Stimulated activated naive CD8-positive, alpha-beta T cell treated with anti-CD3 and anti-CD28 coated beads, Interleukin-15, Interleukin-2, amounts not matched to agents 100 ng/mL and 50 ng/mL, for 24 hours (primary cell): ENCODE measurements at regions not wholly inside any gene's neighbourhood (a gene's known extent, or its start where the extent isn't known, plus 50 kb on each side); places are given as distances from the start of the nearest gene placed in this dataset.
"Not testable (repeated sequence)": the region's sequence is repeated elsewhere in the genome, so short reads cannot be mapped to it uniquely, and the experiment has no call there.

Source experiments
- H3K27ac Mint-ChIP-seq: one replicate; pipeline ENCODE4 v1.8.0; 2021; ENCODE audit warnings: mild to moderate bottlenecking, mixed read lengths
- H3K27me3 Mint-ChIP-seq: one replicate; pipeline ENCODE4 v1.8.0; 2021; ENCODE audit warnings: mixed read lengths
- H3K36me3 Mint-ChIP-seq: one replicate; pipeline ENCODE4 v1.8.0; 2021; ENCODE audit warnings: low read depth, mixed read lengths
- H3K4me1 Mint-ChIP-seq: one replicate; pipeline ENCODE4 v1.8.0; 2021; ENCODE audit warnings: low read depth, mixed read lengths
- H3K4me3 Mint-ChIP-seq: one replicate; pipeline ENCODE4 v1.8.0; 2021; ENCODE audit warnings: mild to moderate bottlenecking, mixed read lengths
- H3K9me3 Mint-ChIP-seq: one replicate; pipeline ENCODE4 v1.8.0; 2021; ENCODE audit warnings: mixed read lengths

DNA sequence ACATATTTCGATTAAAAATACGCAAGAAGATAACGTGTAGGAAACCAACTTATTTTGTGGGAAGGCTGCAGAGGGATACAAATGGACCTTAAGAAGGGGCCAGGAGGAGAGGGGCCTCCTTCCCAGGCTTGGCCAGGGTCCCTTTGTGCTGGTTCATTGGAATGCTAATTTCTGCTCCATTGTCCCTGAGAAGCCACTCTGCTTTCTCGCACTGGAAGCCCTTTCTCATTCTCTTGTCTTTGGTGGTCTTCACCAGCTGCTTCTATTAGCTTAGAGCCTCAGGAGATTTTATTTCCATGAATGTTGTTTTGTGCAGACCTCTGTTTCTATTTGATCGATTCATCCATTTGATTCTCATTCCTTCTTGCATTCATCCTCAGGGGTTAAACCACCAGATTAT, 325.4 kb downstream of the TMEM38B start:
- no peaks in the 10 kb centered on the region for H3K4me1 Mint-ChIP-seq
- H3K9me3 Mint-ChIP-seq, result no peaks in the 10 kb centered on the region
- H3K36me3 Mint-ChIP-seq, result no peaks in the 10 kb centered on the region
- no peak overlapping the region for H3K4me3 Mint-ChIP-seq
- peaks cover 6% of the 10 kb centered on the region for H3K27me3 Mint-ChIP-seq
- no peak overlapping the region for H3K27ac Mint-ChIP-seq

DNA sequence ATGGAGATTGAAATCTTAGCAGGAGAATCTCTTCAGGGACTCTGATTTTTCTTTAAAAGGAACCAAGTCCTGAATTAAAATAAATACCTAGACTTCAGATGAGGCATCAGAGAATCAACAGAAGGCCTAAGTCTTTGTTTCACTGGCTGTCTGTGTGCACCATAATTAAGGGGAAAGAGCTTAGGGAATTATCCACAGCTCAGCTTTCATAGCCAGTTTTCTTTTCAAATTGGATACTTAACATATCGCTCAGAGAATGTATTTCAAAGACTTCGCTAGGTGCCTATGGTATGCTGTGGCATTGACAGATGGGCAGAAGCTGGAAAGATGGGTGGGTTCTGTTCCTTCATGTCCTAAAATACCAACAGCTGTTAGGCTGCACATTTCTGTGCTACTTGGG, 325.8 kb downstream of the TMEM38B start:
- no peaks in the 10 kb centered on the region for H3K4me1 Mint-ChIP-seq
- H3K36me3 Mint-ChIP-seq, result no peaks in the 10 kb centered on the region
- H3K27ac Mint-ChIP-seq, result no peak overlapping the region
- H3K27me3 Mint-ChIP-seq, result peaks cover 6% of the 10 kb centered on the region
- H3K9me3 Mint-ChIP-seq, result no peaks in the 10 kb centered on the region
- no peak overlapping the region for H3K4me3 Mint-ChIP-seq

GRCh38 chr9:106023455-106023854, 329.1 kb downstream of the TMEM38B start:
- no peaks in the 10 kb centered on the region for H3K4me1 Mint-ChIP-seq
- no peak overlapping the region for H3K4me3 Mint-ChIP-seq
- no peaks in the 10 kb centered on the region for H3K36me3 Mint-ChIP-seq
- peaks cover 6% of the 10 kb centered on the region for H3K9me3 Mint-ChIP-seq
- H3K27me3 Mint-ChIP-seq, result peaks cover 6% of the 10 kb centered on the region
- H3K27ac Mint-ChIP-seq, result no peak overlapping the region

GRCh38 chr9:106025453-106025852, 331.1 kb downstream of the TMEM38B start:
- Mint-ChIP-seq H3K27me3 (peaks cover 5% of the 10 kb centered on the region), H3K27ac (no peak overlapping the region), H3K4me3 (no peak overlapping the region), H3K4me1 (no peaks in the 10 kb centered on the region), H3K9me3 (peaks cover 14% of the 10 kb centered on the region), H3K36me3 (no peaks in the 10 kb centered on the region)

DNA sequence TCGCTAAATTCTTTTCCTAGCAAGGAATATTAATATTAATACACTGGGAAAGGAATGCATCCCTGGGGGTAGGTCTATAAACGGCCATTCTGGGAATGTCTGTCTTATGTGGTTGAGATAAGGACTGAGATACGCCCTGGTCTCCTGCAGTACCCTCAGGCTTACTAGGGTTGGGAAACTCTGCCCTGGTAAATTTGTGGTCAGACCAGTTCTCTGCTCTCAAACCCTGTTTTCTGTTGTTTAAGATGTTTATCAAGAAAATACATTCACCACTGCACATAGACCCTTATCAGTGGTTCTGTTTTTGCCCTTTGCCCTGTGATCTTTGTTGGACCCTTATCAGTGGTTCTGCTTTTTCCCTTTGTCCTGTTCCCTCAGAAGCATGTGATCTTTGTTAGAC, 335.8 kb downstream of the TMEM38B start:
- H3K36me3 Mint-ChIP-seq, H3K27me3 Mint-ChIP-seq, H3K27ac Mint-ChIP-seq, H3K4me1 Mint-ChIP-seq, H3K4me3 Mint-ChIP-seq: not testable (repeated sequence)
- peaks cover 15% of the 10 kb centered on the region for H3K9me3 Mint-ChIP-seq

- Mint-ChIP-seq H3K36me3 (no peaks in the 10 kb centered on the region), H3K27ac (no peak overlapping the region)
Observed at GRCh38 chr9:106032978-106033377, 338.6 kb downstream of the TMEM38B start.

DNA sequence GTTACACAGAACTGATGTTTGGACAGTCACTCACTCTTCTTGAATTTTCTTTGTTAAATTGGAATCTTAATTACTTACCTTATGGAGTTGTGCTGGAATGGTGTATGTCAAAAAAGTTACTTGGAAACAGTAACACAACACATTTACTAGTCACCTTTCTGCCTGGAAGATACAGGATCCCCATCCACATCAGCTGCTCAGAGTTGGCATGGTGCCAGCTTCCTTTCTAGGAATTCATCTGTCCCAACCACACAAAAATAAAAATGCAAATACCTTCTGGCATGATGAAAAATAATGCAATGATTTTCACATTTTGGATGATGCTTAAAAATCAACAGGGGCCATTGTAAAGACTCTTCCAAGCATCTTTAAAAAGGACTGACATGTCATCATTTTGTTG, 341.5 kb downstream of the TMEM38B start:
- Mint-ChIP-seq H3K36me3 (no peaks in the 10 kb centered on the region), H3K27me3 (no peaks in the 10 kb centered on the region), H3K4me3 (no peak overlapping the region), H3K4me1 (no peaks in the 10 kb centered on the region), H3K27ac (no peak overlapping the region), H3K9me3 (no peaks in the 10 kb centered on the region)

More at GRCh38 chr9:106032978-106033377, 338.6 kb downstream of the TMEM38B start:
- Mint-ChIP-seq H3K4me3 (no peak overlapping the region), H3K27me3 (no peaks in the 10 kb centered on the region), H3K4me1 (no peaks in the 10 kb centered on the region), H3K9me3 (peaks cover 9% of the 10 kb centered on the region)

GRCh38 chr9:106038266-106039001, 344.1 kb downstream of the TMEM38B start:
- no peaks in the 10 kb centered on the region for H3K27me3 Mint-ChIP-seq
- H3K9me3 Mint-ChIP-seq, result no peaks in the 10 kb centered on the region
- H3K4me1 Mint-ChIP-seq, result no peaks in the 10 kb centered on the region
- no peaks in the 10 kb centered on the region for H3K36me3 Mint-ChIP-seq
- no peak overlapping the region for H3K4me3 Mint-ChIP-seq
- H3K27ac Mint-ChIP-seq, result no peak overlapping the region

GRCh38 chr9:106039151-106039935, 345.0 kb downstream of the TMEM38B start:
- H3K27me3 Mint-ChIP-seq, result no peaks in the 10 kb centered on the region
- no peaks in the 10 kb centered on the region for H3K4me1 Mint-ChIP-seq
- no peaks in the 10 kb centered on the region for H3K9me3 Mint-ChIP-seq
- H3K36me3 Mint-ChIP-seq, result no peaks in the 10 kb centered on the region
- no peak overlapping the region for H3K4me3 Mint-ChIP-seq
- H3K27ac Mint-ChIP-seq, result no peak overlapping the region

GRCh38 chr9:106041920-106042319, 347.6 kb downstream of the TMEM38B start:
- not testable (repeated sequence) for H3K27me3 Mint-ChIP-seq, H3K36me3 Mint-ChIP-seq, H3K9me3 Mint-ChIP-seq, H3K4me1 Mint-ChIP-seq, H3K4me3 Mint-ChIP-seq, H3K27ac Mint-ChIP-seq

GRCh38 chr9:106051545-106051944, 357.2 kb downstream of the TMEM38B start:
- Mint-ChIP-seq H3K4me3 (no peak overlapping the region), H3K4me1 (no peaks in the 10 kb centered on the region), H3K9me3 (peaks cover 9% of the 10 kb centered on the region), H3K27me3 (no peaks in the 10 kb centered on the region), H3K36me3 (no peaks in the 10 kb centered on the region), H3K27ac (no peak overlapping the region)

GRCh38 chr9:106052166-106052565, 357.8 kb downstream of the TMEM38B start:
- Mint-ChIP-seq H3K27ac (no peak overlapping the region), H3K9me3 (peaks cover 9% of the 10 kb centered on the region), H3K4me3 (no peak overlapping the region), H3K27me3 (no peaks in the 10 kb centered on the region), H3K36me3 (no peaks in the 10 kb centered on the region), H3K4me1 (no peaks in the 10 kb centered on the region)

GRCh38 chr9:106052735-106053134, 358.4 kb downstream of the TMEM38B start:
- H3K36me3 Mint-ChIP-seq, result no peaks in the 10 kb centered on the region
- peaks cover 9% of the 10 kb centered on the region for H3K9me3 Mint-ChIP-seq
- no peaks in the 10 kb centered on the region for H3K27me3 Mint-ChIP-seq
- H3K27ac Mint-ChIP-seq, result no peak overlapping the region
- no peaks in the 10 kb centered on the region for H3K4me1 Mint-ChIP-seq
- H3K4me3 Mint-ChIP-seq, result no peak overlapping the region

DNA sequence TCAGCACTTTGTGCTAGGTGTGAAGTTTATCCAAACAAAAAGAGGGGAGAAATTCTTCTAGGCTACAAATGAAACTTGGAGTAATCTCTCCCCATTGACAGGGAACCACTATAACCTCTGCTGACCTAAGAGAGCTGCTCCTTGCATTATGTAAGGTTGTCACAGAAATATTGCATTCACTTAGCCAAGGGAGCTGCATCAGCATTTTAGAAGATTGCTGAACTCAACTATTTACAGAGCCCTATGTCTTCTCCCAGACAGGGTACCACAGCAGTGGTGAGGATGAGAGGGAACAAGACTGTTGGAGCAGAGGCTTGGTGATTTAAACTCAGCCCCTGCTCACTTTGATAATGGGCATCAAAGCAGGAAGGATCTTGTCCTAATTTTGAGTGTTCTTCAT, 362.0 kb downstream of the TMEM38B start:
- H3K9me3 Mint-ChIP-seq, result peaks cover 4% of the 10 kb centered on the region
- no peaks in the 10 kb centered on the region for H3K36me3 Mint-ChIP-seq
- H3K4me1 Mint-ChIP-seq, result no peaks in the 10 kb centered on the region
- H3K4me3 Mint-ChIP-seq, result no peak overlapping the region
- H3K27ac Mint-ChIP-seq, result no peak overlapping the region
- no peaks in the 10 kb centered on the region for H3K27me3 Mint-ChIP-seq

GRCh38 chr9:106058460-106058859, 364.1 kb downstream of the TMEM38B start:
- H3K36me3 Mint-ChIP-seq, result no peaks in the 10 kb centered on the region
- no peak overlapping the region for H3K4me3 Mint-ChIP-seq
- H3K4me1 Mint-ChIP-seq, result no peaks in the 10 kb centered on the region
- peaks cover 4% of the 10 kb centered on the region for H3K9me3 Mint-ChIP-seq
- H3K27me3 Mint-ChIP-seq, result no peaks in the 10 kb centered on the region
- H3K27ac Mint-ChIP-seq, result no peak overlapping the region
